Fibroblast of the aortic adventitia (primary cell): ENCODE measurements at regions not wholly inside any gene's neighbourhood (a gene's known extent, or its start where the extent isn't known, plus 50 kb on each side); places are given as distances from the start of the nearest gene placed in this dataset.

Source experiments
- DNase-seq: peaks from one replicate; pipeline ENCODE4 v3.0.0-alpha.2; 2010; ENCODE audit warnings: low read depth
- H3K4me3 ChIP-seq: 2 replicates; pipeline ENCODE4 v1.5.1; 2011; ENCODE audit warnings: low read depth, mild to moderate bottlenecking, control low read depth, low read length, moderate library complexity
- TF ChIP-seq, protein P1 (sequence below): IDR thresholded peaks from 2 replicates; pipeline ENCODE4 v1.5.1; 2011; ENCODE audit warnings: mild to moderate bottlenecking, low read length, control low read depth, inconsistent platforms; ENCODE audit not compliant: insufficient read depth

DNA sequence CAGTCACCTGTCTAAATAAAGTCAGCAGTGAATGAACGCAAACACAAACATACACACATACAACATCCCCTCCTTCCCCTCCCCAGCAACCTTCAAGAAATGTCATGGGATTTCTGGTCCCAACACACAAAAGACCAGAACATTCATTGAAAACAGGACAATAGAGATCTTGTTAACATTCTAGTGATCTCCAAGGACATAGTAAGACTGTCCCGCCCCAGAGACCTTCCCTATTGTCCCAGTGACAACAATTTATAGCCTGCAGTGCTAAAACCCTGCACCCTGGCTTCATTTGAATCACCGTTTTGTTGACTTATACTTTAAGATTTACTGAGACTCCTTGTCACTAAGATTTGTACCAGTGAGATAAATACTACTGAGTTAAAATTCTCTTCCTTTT, 143.9 kb upstream of the NOX3 start:
- DNase-seq: no peak
- no peak overlapping the region for H3K4me3 ChIP-seq
- TF ChIP-seq, protein P1, sequence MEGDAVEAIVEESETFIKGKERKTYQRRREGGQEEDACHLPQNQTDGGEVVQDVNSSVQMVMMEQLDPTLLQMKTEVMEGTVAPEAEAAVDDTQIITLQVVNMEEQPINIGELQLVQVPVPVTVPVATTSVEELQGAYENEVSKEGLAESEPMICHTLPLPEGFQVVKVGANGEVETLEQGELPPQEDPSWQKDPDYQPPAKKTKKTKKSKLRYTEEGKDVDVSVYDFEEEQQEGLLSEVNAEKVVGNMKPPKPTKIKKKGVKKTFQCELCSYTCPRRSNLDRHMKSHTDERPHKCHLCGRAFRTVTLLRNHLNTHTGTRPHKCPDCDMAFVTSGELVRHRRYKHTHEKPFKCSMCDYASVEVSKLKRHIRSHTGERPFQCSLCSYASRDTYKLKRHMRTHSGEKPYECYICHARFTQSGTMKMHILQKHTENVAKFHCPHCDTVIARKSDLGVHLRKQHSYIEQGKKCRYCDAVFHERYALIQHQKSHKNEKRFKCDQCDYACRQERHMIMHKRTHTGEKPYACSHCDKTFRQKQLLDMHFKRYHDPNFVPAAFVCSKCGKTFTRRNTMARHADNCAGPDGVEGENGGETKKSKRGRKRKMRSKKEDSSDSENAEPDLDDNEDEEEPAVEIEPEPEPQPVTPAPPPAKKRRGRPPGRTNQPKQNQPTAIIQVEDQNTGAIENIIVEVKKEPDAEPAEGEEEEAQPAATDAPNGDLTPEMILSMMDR: no peak

DNA sequence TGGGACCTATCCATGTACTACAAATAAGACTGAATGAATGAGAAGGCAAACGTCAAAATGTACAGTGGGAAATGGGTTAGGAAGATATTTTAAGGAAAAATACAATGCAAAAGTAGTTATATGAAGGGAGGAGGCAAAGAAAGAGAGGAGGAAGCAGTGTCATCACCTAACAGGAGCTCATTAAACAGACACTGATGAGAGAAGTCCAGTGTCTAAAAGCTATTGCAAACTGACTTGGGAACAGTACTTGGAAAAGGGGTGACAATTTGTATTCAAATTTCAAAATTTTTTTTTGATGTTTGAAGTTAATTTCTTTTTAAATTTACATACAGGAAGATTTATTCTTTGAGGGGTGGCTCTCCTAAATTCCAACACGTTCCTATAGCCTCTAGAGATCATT, 143.5 kb upstream of the NOX3 start:
- TF ChIP-seq, protein P1: no peak
- DNase-seq: no peak
- H3K4me3 ChIP-seq: no peak overlapping the region

DNA sequence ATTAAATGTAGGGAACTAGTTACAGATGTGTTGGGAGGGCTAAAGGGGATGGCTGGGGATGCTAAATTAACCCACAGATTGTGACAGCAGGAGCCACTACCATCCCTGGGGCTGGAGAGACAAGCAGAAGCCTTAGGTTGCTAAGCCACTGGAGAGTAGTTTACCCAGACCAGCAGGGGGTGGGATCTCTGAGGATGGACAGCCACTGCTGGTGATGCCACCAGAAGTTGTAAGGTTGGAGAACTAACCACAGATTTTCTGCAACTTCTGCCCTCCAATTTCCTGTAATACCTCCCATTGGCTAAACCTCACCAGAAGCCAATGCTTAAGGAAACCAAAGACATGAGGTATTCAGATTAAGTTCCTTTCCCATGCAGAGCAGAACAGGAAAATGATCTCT, 139.6 kb upstream of the NOX3 start:
- TF ChIP-seq, protein P1: no peak
- H3K4me3 ChIP-seq: no peak overlapping the region
- DNase-seq: no peak

DNA sequence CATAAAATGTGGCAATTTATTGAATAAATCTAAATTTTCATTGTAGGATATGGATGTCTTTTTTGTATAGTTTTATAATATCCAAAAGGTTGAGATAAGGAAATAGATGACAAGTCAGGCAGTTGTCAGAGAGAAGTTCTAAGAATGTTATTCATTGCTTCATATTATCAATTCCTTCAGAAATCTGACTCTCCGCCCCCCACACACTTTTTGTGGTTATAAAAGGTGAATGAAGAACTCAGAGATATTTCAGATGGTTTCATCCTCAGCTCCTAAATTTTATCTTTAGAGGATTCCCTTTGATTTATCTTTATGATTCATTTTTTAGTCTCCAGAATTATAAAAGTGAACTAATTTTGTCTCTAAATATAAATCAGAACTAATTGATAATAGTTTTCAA, 136.1 kb upstream of the NOX3 start:
- no peak overlapping the region for H3K4me3 ChIP-seq
- TF ChIP-seq, protein P1: no peak
- DNase-seq: no peak

DNA sequence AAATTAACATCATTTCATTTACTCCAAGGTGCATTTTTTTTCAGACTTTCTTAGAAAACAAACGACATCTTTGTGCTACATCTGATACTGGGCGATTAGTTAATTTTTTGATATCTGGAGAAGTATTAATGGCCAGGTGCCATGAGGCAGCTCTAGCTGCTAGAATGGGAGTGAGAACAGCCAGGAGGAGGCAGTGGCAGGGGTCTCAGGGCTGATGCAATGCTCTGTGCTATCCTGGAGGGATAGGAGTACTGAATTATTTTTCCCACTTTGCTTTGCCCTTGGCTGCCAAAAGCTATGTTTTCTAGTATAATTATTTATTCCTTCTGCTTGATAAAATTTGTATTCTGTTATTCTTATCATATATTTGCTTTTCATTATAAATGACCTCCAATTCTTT, 133.6 kb upstream of the NOX3 start:
- TF ChIP-seq, protein P1: no peak
- no peak overlapping the region for H3K4me3 ChIP-seq
- DNase-seq: no peak

DNA sequence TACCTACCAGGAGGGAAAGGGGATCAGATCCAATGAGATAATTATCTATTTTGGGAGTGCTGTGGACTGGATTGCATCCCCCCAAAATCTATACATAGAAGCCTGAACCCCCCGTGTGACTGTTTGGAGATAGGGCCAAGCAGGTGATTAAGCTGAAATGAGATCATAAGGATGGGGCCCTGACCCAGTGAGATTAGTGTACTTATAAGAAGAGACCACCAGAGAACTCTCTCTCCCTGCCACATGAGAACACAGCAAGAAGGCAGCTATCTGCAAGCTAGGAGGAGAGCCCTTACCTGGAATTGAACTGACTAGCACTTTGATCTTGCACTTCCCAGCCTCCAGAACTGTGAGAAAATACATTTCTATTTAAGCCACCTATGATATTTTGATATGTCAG, 132.2 kb upstream of the NOX3 start:
- DNase-seq: no peak
- TF ChIP-seq, protein P1: no peak
- H3K4me3 ChIP-seq: no peak overlapping the region

DNA sequence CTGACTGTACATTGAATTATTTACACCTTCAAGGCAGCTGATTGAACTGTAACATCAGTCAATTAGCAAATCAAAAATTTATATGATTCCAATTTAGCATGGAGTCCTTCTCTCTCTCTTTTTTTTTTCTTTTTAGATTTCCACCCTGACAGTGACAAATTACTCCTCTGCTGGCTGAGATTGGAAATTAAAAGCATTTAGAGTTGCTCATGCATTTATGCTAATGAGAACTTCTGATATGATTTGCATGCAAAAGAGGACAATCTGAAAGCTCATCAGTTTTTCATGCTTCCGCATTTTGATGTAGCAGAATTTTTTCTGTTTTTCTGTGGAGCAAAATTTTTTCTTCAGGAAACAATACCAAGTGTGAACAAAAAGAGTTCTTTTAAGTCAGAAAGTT, 130.5 kb upstream of the NOX3 start:
- DNase-seq: no peak
- H3K4me3 ChIP-seq: no peak overlapping the region
- TF ChIP-seq, protein P1: no peak
